ENCODE measurements at regions not wholly inside any gene's neighbourhood (a gene's known extent, or its start where the extent isn't known, plus 50 kb on each side); places are given as distances from the start of the nearest gene placed in this dataset.
"Not testable (repeated sequence)": the region's sequence is repeated elsewhere in the genome, so short reads cannot be mapped to it uniquely, and the experiment has no call there.

DNA sequence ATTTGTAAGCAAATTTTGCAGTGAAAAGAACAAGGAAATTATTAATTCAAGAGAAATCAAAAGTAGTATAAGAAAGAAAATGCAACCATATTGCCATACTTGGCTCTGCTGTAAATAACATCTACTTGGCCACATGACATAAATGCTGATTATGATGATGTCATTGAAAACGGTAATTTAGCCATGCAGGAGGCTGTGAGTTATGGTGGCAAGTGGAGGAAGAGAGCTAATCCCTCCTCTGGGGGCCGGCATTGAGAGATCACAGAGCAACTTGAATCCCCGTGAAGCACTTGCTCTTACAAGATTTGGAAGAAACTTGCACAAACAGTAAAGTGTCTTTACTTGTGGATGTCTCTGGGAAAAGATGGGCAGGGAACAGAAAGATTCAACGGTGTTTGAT lies 456.6 kb downstream of the PREX1 start:
- H4K20me1 ChIP-seq: no peaks in the 10 kb centered on the region
- TF ChIP-seq Cebpa-rat (IDR thresholded peaks at IDR 0.05): no peak
- H3K27me3 ChIP-seq: no peaks in the 10 kb centered on the region
- H3K9ac ChIP-seq: no peak overlapping the region
- peaks cover 49% of the 10 kb centered on the region for H3K4me1 ChIP-seq
- H3K4me3 ChIP-seq: no peak overlapping the region
- no peaks in the 10 kb centered on the region for H3K36me3 ChIP-seq
- peaks cover 3% of the 10 kb centered on the region for H3K9me3 ChIP-seq
- no peak overlapping the region for H3K27ac ChIP-seq
- no peak overlapping the region for H3K4me2 ChIP-seq

GRCh38 chr20:48368580-48369021 lies 459.2 kb downstream of the PREX1 start:
- Histone ChIP-seq H3K4me1 (peaks cover 41% of the 10 kb centered on the region), H3K4me2 (peak overlapping the region; percentile 12; the same call in 1 of the 2 replicates)
- H3K27me3 ChIP-seq, H3K4me3 ChIP-seq, H4K20me1 ChIP-seq, H3K36me3 ChIP-seq, H3K9ac ChIP-seq, H3K9me3 ChIP-seq, H3K27ac ChIP-seq: not testable (repeated sequence)

DNA sequence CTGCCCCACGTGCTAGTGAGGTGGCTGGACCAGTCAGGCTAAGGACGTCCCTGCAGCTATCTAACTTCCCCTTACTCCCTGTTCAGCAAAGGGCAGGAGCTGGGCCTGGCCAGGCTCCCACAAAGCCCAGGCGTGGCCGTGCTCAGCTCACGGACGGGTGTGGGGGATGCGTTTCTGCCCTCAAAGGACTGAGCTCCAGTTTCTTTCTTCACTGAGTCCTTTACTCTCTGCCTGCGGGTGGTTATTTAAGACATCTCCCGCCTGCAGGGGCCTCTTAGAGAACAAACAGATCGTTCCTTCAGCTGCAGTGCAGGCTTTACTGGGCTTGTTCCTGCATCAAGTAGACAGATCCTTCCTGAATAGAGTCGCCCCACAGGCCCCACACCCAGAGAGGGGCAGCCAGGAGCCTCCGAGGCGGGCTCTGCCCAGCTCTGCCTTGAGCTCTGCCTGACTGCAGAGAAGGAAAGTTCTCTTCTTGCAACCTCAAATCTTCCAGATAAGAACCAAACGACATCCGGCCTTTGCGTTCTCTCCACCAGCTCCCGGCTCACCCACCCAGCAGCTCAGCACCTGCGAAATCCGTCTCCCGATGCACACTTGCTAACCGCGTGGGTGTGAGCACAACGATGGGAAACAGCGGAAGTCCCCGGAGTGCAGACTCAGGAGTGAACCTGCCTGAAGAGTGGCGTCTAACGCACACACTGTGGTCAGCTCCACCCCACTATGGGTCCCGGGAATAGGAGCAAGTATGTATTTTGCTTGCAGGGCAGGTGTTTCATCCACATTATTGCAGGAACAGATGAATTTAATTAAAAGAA lies 460.0 kb downstream of the PREX1 start:
- not testable (repeated sequence) for H4K20me1 ChIP-seq, H3K27me3 ChIP-seq, H3K27ac ChIP-seq, H3K9me3 ChIP-seq, H3K36me3 ChIP-seq, H3K4me3 ChIP-seq, H3K9ac ChIP-seq
- Histone ChIP-seq H3K4me2 (peak overlapping the region; percentile 56), H3K4me1 (peaks cover 40% of the 10 kb centered on the region)

- no peak for TF ChIP-seq Cebpa-rat (IDR thresholded peaks at IDR 0.05)
- Histone ChIP-seq H4K20me1 (no peaks in the 10 kb centered on the region), H3K9me3 (peaks cover 7% of the 10 kb centered on the region), H3K27me3 (no peaks in the 10 kb centered on the region), H3K9ac (no peak overlapping the region), H3K36me3 (no peaks in the 10 kb centered on the region), H3K27ac (no peak overlapping the region), H3K4me1 (peaks cover 40% of the 10 kb centered on the region), H3K4me3 (no peak overlapping the region), H3K4me2 (no peak overlapping the region)
These were observed 461.6 kb downstream of the PREX1 start for GRCh38 chr20:48366230-48366629.

DNA sequence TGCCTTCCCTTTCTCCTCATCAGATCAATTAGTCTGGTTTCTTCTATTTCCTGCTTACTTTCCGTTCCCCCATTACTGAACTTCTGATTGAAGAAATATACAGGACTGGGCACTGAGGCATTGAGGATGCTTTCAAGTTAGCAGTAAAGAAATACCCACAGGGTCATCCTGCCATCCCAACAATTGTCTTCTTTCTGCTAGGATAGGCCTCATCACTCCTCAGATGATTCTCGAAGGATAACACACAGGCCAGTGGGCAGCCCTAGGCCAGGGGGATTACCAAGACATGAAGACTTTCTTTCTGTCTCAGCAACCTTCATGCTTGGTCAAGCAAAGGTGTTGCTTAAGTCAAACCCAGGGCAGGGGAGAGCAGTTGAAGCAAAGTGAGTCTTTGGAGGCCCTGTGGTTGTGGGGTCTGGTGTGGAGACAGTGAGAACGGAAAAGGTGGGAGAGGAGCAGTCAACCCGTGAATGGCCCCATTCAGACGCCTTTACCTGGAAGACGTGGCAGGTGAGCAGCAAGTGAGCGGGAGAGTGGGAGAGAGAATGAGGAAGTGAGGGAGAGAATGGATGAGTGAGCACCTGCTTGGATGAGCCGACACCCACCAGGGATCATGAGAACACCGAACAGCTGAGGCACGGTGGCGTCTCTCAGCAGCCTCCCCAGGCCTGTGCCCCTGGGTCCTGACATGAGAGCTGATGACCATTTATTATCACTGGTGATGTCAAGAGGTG lies 462.9 kb downstream of the PREX1 start:
- H3K9me3 ChIP-seq: peaks cover 7% of the 10 kb centered on the region
- H3K27me3 ChIP-seq: no peaks in the 10 kb centered on the region
- no peaks in the 10 kb centered on the region for H3K36me3 ChIP-seq
- no peak overlapping the region for H3K4me3 ChIP-seq
- peaks cover 53% of the 10 kb centered on the region for H3K4me1 ChIP-seq
- no peak for TF ChIP-seq Cebpa-rat (IDR thresholded peaks at IDR 0.05)
- peak overlapping the region; percentile 25; the same call in 1 of the 2 replicates for H3K4me2 ChIP-seq
- H3K9ac ChIP-seq: no peak overlapping the region
- no peak overlapping the region for H3K27ac ChIP-seq
- no peaks in the 10 kb centered on the region for H4K20me1 ChIP-seq

- H4K20me1 ChIP-seq: no peaks in the 10 kb centered on the region
- H3K27ac ChIP-seq: no peak overlapping the region
- no peaks in the 10 kb centered on the region for H3K36me3 ChIP-seq
- H3K9ac ChIP-seq: no peak overlapping the region
- H3K27me3 ChIP-seq: no peaks in the 10 kb centered on the region
- H3K9me3 ChIP-seq: peaks cover 7% of the 10 kb centered on the region
- TF ChIP-seq Cebpa-rat (IDR thresholded peaks at IDR 0.05): no peak
- peaks cover 60% of the 10 kb centered on the region for H3K4me1 ChIP-seq
- no peak overlapping the region for H3K4me2 ChIP-seq
- no peak overlapping the region for H3K4me3 ChIP-seq
These were observed 463.7 kb downstream of the PREX1 start for GRCh38 chr20:48364055-48364454.

- Histone ChIP-seq H3K36me3 (no peaks in the 10 kb centered on the region), H3K9ac (peak overlapping the region; percentile 60), H3K4me2 (peak overlapping the region; percentile 81), H3K9me3 (no peaks in the 10 kb centered on the region), H3K27ac (peak overlapping the region; percentile 49), H3K4me3 (no peak overlapping the region), H4K20me1 (no peaks in the 10 kb centered on the region), H3K4me1 (peaks cover 46% of the 10 kb centered on the region), H3K27me3 (no peaks in the 10 kb centered on the region)
- TF ChIP-seq Cebpa-rat (IDR thresholded peaks at IDR 0.05): no peak
These were observed 467.3 kb downstream of the PREX1 start for GRCh38 chr20:48360342-48360975.

DNA sequence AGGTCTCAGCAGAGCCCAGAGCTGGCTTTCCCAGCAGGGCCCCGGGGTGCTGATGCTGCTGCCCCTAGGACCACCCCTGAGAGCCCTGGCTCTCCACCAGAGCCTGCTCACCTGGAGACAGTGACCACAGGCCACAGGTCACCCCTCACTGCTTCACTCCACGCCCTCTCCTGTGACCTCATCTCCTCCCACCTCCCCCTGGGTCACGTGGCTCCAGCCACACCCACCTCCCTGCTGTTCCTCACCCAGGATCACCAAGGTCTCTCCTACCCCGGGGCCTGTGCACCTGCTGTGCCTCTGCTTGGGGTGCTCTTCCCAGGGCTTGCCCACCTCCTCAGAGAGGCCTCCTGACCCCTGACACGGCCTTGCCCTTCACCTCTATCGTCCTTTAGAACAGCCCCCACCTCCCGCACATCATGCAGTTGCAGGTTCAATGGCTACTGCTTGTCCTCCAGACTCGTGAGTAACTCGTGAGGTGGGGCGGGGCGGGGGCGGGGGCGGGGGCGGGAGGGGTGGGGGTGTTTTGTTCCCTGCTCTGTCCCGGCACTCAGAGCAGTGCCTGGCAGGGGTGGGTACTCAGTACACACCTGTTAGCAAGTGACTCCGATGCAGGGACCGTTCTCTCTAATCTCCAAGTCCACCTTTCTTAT lies 468.0 kb downstream of the PREX1 start:
- Histone ChIP-seq H3K4me2 (peak overlapping the region; percentile 81), H3K4me3 (0 out of 2 replicates have a peak overlapping the region, but pooled peaks have one; percentile 12)

DNA sequence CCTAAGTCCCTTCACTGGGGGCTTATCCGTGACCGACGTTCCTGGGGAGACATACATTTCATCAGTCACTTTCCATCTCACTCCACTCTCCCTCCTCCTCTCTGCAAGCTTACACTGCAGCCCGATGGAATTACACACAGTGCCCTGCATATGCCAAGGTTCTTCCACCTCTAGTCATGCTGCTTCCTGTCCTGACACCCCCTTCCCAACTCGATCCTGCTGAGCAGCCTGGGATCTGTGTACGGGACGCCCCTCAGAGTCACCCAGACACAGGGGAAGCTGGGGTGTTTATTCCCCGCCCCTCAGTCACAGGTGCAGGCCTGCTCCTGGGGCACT lies 468.8 kb downstream of the PREX1 start:
- not testable (repeated sequence) for H3K36me3 ChIP-seq, H3K9ac ChIP-seq, H4K20me1 ChIP-seq, H3K27me3 ChIP-seq, H3K9me3 ChIP-seq, H3K4me3 ChIP-seq
- Histone ChIP-seq H3K4me2 (peak overlapping the region; percentile 81), H3K4me1 (peaks cover 35% of the 10 kb centered on the region), H3K27ac (peak overlapping the region; percentile 31; the same call in 1 of the 2 replicates)

More for the DNA sequence above, 468.0 kb downstream of the PREX1 start:
- H3K36me3 ChIP-seq: no peaks in the 10 kb centered on the region
- H3K9me3 ChIP-seq: 0 out of 2 replicates have a peak, but pooled peaks cover under 1% of the 10 kb centered on the region
- H4K20me1 ChIP-seq: no peaks in the 10 kb centered on the region
- no peak for TF ChIP-seq Cebpa-rat (IDR thresholded peaks at IDR 0.05)
- peaks cover 39% of the 10 kb centered on the region for H3K4me1 ChIP-seq
- peak overlapping the region; percentile 60; the same call in 1 of the 2 replicates for H3K9ac ChIP-seq
- H3K27me3 ChIP-seq: no peaks in the 10 kb centered on the region
- peak overlapping the region; percentile 31; the same call in 1 of the 2 replicates for H3K27ac ChIP-seq

Data from BLaER1 (cell line).